DOHH2 (cell line): ENCODE measurements at regions not wholly inside any gene's neighbourhood (a gene's known extent, or its start where the extent isn't known, plus 50 kb on each side); places are given as distances from the start of the nearest gene placed in this dataset.

ENCODE experiments used
- CTCF ChIP-seq: fragments of 200-600 bp; sonication (generic); IDR thresholded peaks from one replicate; pipeline ENCODE4 v1.5.1; 2014; ENCODE audit warnings: antibody characterized with exemption, mild to moderate bottlenecking, low read depth, low read length; ENCODE audit not compliant: poor library complexity, severe bottlenecking
- EZH2phosphoT487 ChIP-seq: fragments of 200-600 bp; sonication (generic); IDR thresholded peaks from 2 replicates; pipeline ENCODE4 v1.6.1; 2017; ENCODE audit warnings: borderline replicate concordance, mild to moderate bottlenecking, antibody characterized with exemption, low read length, moderate library complexity, mixed read lengths

- no peak for TF ChIP-seq CTCF
- TF ChIP-seq EZH2phosphoT487 = no peak
Measured at GRCh38 chrX:148290931-148291330, 209.5 kb upstream of the AFF2 start.
